ENCODE measurements at regions not wholly inside any gene's neighbourhood (a gene's known extent, or its start where the extent isn't known, plus 50 kb on each side); places are given as distances from the start of the nearest gene placed in this dataset.

DNA sequence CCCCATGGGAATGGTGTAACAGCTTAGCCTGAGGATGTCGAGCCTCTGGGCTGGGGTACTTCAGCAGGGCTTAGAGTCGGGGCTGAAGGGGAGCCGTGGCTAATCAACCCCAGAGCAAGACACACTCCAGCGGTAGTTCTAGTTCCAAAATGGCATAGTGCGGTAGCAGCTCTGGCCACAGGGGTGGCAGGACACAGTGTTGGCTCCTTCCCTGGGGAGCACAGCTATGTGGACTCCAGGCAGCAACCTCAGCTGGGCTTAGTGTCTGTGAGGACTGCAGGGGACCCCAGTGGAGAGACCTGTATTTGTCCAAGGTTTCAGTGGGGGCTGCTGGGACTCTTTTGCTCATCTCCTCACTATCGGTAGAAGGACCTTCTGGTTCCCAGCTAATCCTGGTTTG lies 70.8 kb upstream of the PCDH20 start (continued):
- no peak for TF ChIP-seq CEBPB (IDR thresholded peaks at IDR 0.05; ENCODE audit: low read depth)
- TF ChIP-seq RAD21 (IDR thresholded peaks at IDR 0.05; ENCODE audit: low read depth) = no peak
- no peak for TF ChIP-seq EGR1 (IDR thresholded peaks at IDR 0.05; ENCODE audit: low read depth)
- TF ChIP-seq POLR2A (IDR thresholded peaks at IDR 0.05; ENCODE audit: borderline replicate concordance, extremely low read depth, insufficient read depth, insufficient read length) = no peak
- TF ChIP-seq FOSL1 (IDR thresholded peaks at IDR 0.05; ENCODE audit: low read depth) = no peak
- TF ChIP-seq, protein P1, sequence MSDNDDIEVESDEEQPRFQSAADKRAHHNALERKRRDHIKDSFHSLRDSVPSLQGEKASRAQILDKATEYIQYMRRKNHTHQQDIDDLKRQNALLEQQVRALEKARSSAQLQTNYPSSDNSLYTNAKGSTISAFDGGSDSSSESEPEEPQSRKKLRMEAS (IDR thresholded peaks at IDR 0.05) = no peak
- TF ChIP-seq YY1 (IDR thresholded peaks at IDR 0.05; ENCODE audit: extremely low read depth, insufficient replicate concordance, low read depth, low read length) = no peak

DNA sequence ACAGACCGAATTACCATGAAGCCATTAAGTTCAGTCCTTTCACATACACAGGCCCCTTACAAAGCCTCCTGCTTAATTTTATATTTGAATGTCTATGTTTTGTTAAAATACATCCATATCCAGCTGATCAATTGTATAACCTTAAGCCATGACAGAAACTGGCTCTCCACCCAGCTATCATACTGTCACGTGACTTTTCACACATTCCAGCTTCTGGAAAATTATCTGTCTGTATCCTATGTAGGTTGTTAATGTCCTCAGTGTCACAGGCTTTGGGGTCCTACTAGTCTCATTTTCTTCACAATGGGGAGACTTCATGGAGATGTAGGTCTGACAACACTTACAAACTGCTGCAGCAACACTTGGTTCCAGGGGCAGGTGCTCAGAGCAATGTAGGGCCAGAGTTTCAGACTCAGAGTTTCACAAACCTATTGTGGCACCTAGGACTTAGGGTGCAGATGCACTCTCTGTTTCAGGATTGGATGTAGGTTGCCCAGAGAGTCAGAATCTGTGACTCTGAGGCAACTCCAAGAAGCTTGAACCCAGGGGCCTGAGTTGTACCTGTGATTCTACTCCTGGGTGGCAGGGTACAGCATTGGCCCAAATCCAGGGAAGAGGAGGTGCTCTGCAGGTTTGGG lies 69.6 kb upstream of the PCDH20 start:
- DNase-seq (ENCODE audit: low read depth, low spot score) (no peak), ATAC-seq (no peak)
- ChIA-PET RAD21 (ENCODE audit: low non-redundant PET in 1 of 2, low total read pairs in 2 of 2, uncharacterized antibody in 2 of 2, unreplicated experiment in 2 of 2) (no interaction called here), CTCF (no interaction called here), POLR2A (no interaction called here)
- Histone ChIP-seq H3K4me1 (ENCODE audit: control insufficient read depth in 1 of 2, insufficient read depth in 2 of 2, low read length in 2 of 2) (no peaks in the 10 kb centered on the region), H3K9me2 (ENCODE audit: insufficient read depth) (no peaks in the 10 kb centered on the region), H4K20me1 (ENCODE audit: insufficient read depth) (no peaks in the 10 kb centered on the region), H3K4me3 (replicated peaks in 1 of 2; ENCODE audit: low read depth in 1 of 2, low read length in 2 of 2) (no peak overlapping the region), H3K27me3 (ENCODE audit: insufficient read depth, low read length) (no peaks in the 10 kb centered on the region), H3K9me3 (ENCODE audit: control insufficient read depth in 1 of 2, insufficient read depth in 1 of 2, low read depth in 1 of 2, low read length in 2 of 2) (no peaks in the 10 kb centered on the region), H3K27ac (ENCODE audit: low read depth, low read length) (no peak overlapping the region), H3K79me2 (ENCODE audit: insufficient read depth, low read length) (no peaks in the 10 kb centered on the region), H2AFZ (ENCODE audit: low read depth, low read length, poor library complexity, severe bottlenecking) (no peak overlapping the region), H3K9ac (ENCODE audit: low read length) (no peak overlapping the region), H3K4me2 (ENCODE audit: low read length) (no peak overlapping the region), H3K36me3 (ENCODE audit: control insufficient read depth in 1 of 2, insufficient read depth in 2 of 2, low read length in 2 of 2) (no peaks in the 10 kb centered on the region)
- intact Hi-C loops (cut with micrococcal nuclease) = no loop called here
- TF ChIP-seq POLR2A (IDR thresholded peaks at IDR 0.05; ENCODE audit: borderline replicate concordance, extremely low read depth, insufficient read depth, insufficient read length) = no peak
- no peak for TF ChIP-seq YY1 (IDR thresholded peaks at IDR 0.05; ENCODE audit: extremely low read depth, insufficient replicate concordance, low read depth, low read length)
- TF ChIP-seq POLR2AphosphoS5 (IDR thresholded peaks at IDR 0.05; ENCODE audit: low read depth, low read length) = no peak
- TF ChIP-seq EGR1 (IDR thresholded peaks at IDR 0.05; ENCODE audit: low read depth) = no peak
- no peak for TF ChIP-seq JUND (IDR thresholded peaks at IDR 0.05)
- no peak for TF ChIP-seq EZH2phosphoT487 (IDR thresholded peaks at IDR 0.05; ENCODE audit: borderline replicate concordance)
- TF ChIP-seq SRF (IDR thresholded peaks at IDR 0.05; ENCODE audit: low read depth) = no peak
- TF ChIP-seq, protein P2, sequence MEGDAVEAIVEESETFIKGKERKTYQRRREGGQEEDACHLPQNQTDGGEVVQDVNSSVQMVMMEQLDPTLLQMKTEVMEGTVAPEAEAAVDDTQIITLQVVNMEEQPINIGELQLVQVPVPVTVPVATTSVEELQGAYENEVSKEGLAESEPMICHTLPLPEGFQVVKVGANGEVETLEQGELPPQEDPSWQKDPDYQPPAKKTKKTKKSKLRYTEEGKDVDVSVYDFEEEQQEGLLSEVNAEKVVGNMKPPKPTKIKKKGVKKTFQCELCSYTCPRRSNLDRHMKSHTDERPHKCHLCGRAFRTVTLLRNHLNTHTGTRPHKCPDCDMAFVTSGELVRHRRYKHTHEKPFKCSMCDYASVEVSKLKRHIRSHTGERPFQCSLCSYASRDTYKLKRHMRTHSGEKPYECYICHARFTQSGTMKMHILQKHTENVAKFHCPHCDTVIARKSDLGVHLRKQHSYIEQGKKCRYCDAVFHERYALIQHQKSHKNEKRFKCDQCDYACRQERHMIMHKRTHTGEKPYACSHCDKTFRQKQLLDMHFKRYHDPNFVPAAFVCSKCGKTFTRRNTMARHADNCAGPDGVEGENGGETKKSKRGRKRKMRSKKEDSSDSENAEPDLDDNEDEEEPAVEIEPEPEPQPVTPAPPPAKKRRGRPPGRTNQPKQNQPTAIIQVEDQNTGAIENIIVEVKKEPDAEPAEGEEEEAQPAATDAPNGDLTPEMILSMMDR (IDR thresholded peaks at IDR 0.05 in 2 of 3, conservative IDR thresholded peaks at IDR 0.05 in 1 of 3; ENCODE audit: borderline replicate concordance in 1 of 3, insufficient read depth in 1 of 3, low read depth in 2 of 3, low read length in 2 of 3) = no peak
- TF ChIP-seq SIN3A (IDR thresholded peaks at IDR 0.05; ENCODE audit: low read depth) = no peak
- TF ChIP-seq, protein P3, sequence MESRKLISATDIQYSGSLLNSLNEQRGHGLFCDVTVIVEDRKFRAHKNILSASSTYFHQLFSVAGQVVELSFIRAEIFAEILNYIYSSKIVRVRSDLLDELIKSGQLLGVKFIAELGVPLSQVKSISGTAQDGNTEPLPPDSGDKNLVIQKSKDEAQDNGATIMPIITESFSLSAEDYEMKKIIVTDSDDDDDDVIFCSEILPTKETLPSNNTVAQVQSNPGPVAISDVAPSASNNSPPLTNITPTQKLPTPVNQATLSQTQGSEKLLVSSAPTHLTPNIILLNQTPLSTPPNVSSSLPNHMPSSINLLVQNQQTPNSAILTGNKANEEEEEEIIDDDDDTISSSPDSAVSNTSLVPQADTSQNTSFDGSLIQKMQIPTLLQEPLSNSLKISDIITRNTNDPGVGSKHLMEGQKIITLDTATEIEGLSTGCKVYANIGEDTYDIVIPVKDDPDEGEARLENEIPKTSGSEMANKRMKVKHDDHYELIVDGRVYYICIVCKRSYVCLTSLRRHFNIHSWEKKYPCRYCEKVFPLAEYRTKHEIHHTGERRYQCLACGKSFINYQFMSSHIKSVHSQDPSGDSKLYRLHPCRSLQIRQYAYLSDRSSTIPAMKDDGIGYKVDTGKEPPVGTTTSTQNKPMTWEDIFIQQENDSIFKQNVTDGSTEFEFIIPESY (IDR thresholded peaks at IDR 0.05; ENCODE audit: extremely low read depth, insufficient replicate concordance, low read length) = no peak
- TF ChIP-seq ELF1 (IDR thresholded peaks at IDR 0.05; ENCODE audit: borderline replicate concordance, low read depth) = no peak
- BruUV-seq (replicated peaks) = no TSS peak

Measured in HCT116 (cell line).